ENCODE measurements at regions not wholly inside any gene's neighbourhood (a gene's known extent, or its start where the extent isn't known, plus 50 kb on each side); places are given as distances from the start of the nearest gene placed in this dataset.

DNA sequence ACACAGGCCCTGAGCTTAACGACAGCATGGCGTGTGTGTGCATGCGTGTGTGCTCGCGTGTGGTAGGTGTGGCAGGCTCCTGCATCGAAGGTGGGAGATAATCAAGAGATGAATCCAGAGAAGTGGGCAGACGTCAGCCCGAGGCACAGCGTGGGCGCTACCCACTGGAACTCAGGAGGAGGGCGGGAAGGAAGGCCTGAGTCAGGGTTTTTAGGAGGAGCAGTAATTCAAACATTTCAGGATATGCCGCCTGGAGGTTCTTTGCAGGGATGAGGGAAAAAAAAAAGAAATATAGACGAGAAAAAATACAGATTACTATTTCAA is 66.3 kb upstream of the STX18 start:
- Histone ChIP-seq H3K4me1 (ENCODE audit: control insufficient read depth, insufficient read depth, low read length) (no peaks in the 10 kb centered on the region), H3K27me3 (replicated peaks in 1 of 2; ENCODE audit: control insufficient read depth in 2 of 2, insufficient read depth in 2 of 2, low read length in 1 of 2) (no peaks in the 10 kb centered on the region), H2AFZ (ENCODE audit: control insufficient read depth, low read depth, low read length) (no peak overlapping the region), H4K20me1 (ENCODE audit: control insufficient read depth, insufficient read depth) (no peaks in the 10 kb centered on the region), H3K9me3 (replicated peaks; ENCODE audit: control insufficient read depth, insufficient read depth, low read length) (no peaks in the 10 kb centered on the region), H3K4me2 (ENCODE audit: control insufficient read depth, insufficient read depth) (no peak overlapping the region), H3K27ac (ENCODE audit: control insufficient read depth, insufficient read depth) (no peak overlapping the region), H3K4me3 (no peak overlapping the region), H3K9ac (ENCODE audit: control insufficient read depth, insufficient read depth, low read length) (no peak overlapping the region), H3K36me3 (ENCODE audit: control insufficient read depth in 2 of 2, insufficient read depth in 2 of 2, low read length in 1 of 2) (no peaks in the 10 kb centered on the region), H3K79me2 (ENCODE audit: control insufficient read depth, insufficient read depth, low read length) (no peaks in the 10 kb centered on the region)
- ATAC-seq (no peak), DNase-seq (ENCODE audit: low read depth, low spot score) (no peak), FAIRE-seq (no peak)
- RAD21 ChIA-PET (ENCODE audit: unreplicated experiment) = no interaction called here
- no TSS peak for BruUV-seq (replicated peaks)
- intact Hi-C loops (cut with micrococcal nuclease; ENCODE audit: unreplicated experiment) = no loop called here
- CTCF ChIA-PET = no interaction called here
- POLR2A ChIA-PET = no interaction called here
- WGBS (ENCODE audit: insufficient coverage, insufficient replicate concordance, low lambda C conversion rate, missing lambda C conversion rate) = over 99% methylated on average over 13 of the region's 13 CpGs
- SMC1A ChIA-PET (ENCODE audit: uncharacterized antibody, unreplicated experiment) = no interaction called here
- TF ChIP-seq ATF7 (IDR thresholded peaks at IDR 0.05; ENCODE audit: low read depth) (no peak), CBFB (IDR thresholded peaks at IDR 0.05; ENCODE audit: low read depth) (no peak), JUNB (IDR thresholded peaks at IDR 0.05) (no peak), CEBPB (IDR thresholded peaks at IDR 0.05; ENCODE audit: borderline replicate concordance in 1 of 2, low read depth in 2 of 2, low read length in 2 of 2) (no peak), SUZ12 (IDR thresholded peaks at IDR 0.05; ENCODE audit: unreplicated experiment) (no peak)
- TF ChIP-seq, protein P1, sequence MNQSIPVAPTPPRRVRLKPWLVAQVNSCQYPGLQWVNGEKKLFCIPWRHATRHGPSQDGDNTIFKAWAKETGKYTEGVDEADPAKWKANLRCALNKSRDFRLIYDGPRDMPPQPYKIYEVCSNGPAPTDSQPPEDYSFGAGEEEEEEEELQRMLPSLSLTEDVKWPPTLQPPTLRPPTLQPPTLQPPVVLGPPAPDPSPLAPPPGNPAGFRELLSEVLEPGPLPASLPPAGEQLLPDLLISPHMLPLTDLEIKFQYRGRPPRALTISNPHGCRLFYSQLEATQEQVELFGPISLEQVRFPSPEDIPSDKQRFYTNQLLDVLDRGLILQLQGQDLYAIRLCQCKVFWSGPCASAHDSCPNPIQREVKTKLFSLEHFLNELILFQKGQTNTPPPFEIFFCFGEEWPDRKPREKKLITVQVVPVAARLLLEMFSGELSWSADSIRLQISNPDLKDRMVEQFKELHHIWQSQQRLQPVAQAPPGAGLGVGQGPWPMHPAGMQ (IDR thresholded peaks at IDR 0.05; ENCODE audit: borderline replicate concordance) = no peak
- TF ChIP-seq, protein P2, sequence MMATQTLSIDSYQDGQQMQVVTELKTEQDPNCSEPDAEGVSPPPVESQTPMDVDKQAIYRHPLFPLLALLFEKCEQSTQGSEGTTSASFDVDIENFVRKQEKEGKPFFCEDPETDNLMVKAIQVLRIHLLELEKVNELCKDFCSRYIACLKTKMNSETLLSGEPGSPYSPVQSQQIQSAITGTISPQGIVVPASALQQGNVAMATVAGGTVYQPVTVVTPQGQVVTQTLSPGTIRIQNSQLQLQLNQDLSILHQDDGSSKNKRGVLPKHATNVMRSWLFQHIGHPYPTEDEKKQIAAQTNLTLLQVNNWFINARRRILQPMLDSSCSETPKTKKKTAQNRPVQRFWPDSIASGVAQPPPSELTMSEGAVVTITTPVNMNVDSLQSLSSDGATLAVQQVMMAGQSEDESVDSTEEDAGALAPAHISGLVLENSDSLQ (IDR thresholded peaks at IDR 0.05) = no peak
- TF ChIP-seq, protein P3, sequence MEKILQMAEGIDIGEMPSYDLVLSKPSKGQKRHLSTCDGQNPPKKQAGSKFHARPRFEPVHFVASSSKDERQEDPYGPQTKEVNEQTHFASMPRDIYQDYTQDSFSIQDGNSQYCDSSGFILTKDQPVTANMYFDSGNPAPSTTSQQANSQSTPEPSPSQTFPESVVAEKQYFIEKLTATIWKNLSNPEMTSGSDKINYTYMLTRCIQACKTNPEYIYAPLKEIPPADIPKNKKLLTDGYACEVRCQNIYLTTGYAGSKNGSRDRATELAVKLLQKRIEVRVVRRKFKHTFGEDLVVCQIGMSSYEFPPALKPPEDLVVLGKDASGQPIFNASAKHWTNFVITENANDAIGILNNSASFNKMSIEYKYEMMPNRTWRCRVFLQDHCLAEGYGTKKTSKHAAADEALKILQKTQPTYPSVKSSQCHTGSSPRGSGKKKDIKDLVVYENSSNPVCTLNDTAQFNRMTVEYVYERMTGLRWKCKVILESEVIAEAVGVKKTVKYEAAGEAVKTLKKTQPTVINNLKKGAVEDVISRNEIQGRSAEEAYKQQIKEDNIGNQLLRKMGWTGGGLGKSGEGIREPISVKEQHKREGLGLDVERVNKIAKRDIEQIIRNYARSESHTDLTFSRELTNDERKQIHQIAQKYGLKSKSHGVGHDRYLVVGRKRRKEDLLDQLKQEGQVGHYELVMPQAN (conservative IDR thresholded peaks at IDR 0.05) = no peak
- in situ Hi-C loops (cut with MboI) = no loop called here

All from GM12878 (cell line).